Hepatocyte (in vitro differentiated cells): ENCODE measurements at regions not wholly inside any gene's neighbourhood (a gene's known extent, or its start where the extent isn't known, plus 50 kb on each side); places are given as distances from the start of the nearest gene placed in this dataset.

Experiments used
- CTCF ChIP-seq: fragments of 200-600 bp; sonication (generic); IDR thresholded peaks from 2 replicates; pipeline ENCODE4 v1.5.1; 2016; ENCODE audit warnings: antibody characterized with exemption, mild to moderate bottlenecking; ENCODE audit not compliant: poor library complexity
- EZH2phosphoT487 ChIP-seq: fragments of 200-600 bp; sonication (generic); IDR thresholded peaks from one replicate; pipeline ENCODE4 v1.6.1; 2018; ENCODE audit warnings: antibody characterized with exemption, mild to moderate bottlenecking, low read depth, moderate library complexity; ENCODE audit not compliant: unreplicated experiment, severe bottlenecking

GRCh38 chr1:219858980-219859379, 69.4 kb downstream of the SLC30A10 start:
- TF ChIP-seq EZH2phosphoT487 (no peak), CTCF (no peak)
